LNCAP (cell line): ENCODE measurements at regions not wholly inside any gene's neighbourhood (a gene's known extent, or its start where the extent isn't known, plus 50 kb on each side); places are given as distances from the start of the nearest gene placed in this dataset.

Experiments used
- TF ChIP-seq, protein P1 (sequence below): fragments of 450-650 bp; IDR thresholded peaks from 2 replicates; pipeline ENCODE4 v1.5.1; 2017; ENCODE audit warnings: mild to moderate bottlenecking

DNA sequence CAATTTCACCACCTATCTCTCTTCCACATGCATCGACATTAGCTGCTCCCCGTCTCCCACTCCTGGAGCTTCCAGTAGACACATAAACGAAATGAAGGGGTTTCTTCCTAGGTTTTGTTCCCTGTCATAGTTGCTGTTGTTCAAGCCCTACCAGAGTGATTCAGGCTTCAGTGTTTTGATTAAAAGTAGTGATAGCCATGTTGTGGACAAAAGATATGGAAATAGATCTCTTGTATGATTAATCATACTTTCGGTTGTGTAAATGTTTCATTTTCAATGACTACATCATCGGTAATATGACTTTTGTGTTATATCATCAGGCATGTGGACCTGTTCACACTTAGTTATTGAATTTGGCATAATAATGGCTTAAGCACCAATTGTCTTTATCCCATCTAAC is 96.5 kb upstream of the KLF3 start:
- TF ChIP-seq, protein P1, sequence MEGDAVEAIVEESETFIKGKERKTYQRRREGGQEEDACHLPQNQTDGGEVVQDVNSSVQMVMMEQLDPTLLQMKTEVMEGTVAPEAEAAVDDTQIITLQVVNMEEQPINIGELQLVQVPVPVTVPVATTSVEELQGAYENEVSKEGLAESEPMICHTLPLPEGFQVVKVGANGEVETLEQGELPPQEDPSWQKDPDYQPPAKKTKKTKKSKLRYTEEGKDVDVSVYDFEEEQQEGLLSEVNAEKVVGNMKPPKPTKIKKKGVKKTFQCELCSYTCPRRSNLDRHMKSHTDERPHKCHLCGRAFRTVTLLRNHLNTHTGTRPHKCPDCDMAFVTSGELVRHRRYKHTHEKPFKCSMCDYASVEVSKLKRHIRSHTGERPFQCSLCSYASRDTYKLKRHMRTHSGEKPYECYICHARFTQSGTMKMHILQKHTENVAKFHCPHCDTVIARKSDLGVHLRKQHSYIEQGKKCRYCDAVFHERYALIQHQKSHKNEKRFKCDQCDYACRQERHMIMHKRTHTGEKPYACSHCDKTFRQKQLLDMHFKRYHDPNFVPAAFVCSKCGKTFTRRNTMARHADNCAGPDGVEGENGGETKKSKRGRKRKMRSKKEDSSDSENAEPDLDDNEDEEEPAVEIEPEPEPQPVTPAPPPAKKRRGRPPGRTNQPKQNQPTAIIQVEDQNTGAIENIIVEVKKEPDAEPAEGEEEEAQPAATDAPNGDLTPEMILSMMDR: no peak

DNA sequence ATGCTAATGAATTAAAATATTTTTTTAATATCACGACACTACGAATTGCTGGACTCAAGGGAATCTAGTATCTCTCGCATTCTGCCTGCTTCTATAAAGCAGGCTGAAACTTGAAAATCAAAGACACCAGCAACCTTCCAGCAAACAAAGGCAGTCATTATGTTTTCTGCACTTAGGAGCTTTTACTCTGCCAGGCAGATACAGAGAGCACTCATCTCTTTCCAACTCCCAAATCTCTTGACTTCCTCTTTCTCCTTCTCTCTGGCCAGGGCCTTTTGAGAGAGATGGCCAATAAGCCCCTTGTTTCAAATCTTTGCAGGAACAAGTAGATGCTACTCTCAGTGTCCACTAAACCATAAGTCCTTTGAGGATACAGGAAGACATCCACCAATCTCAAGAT is 95.2 kb upstream of the KLF3 start:
- TF ChIP-seq, protein P1: no peak

DNA sequence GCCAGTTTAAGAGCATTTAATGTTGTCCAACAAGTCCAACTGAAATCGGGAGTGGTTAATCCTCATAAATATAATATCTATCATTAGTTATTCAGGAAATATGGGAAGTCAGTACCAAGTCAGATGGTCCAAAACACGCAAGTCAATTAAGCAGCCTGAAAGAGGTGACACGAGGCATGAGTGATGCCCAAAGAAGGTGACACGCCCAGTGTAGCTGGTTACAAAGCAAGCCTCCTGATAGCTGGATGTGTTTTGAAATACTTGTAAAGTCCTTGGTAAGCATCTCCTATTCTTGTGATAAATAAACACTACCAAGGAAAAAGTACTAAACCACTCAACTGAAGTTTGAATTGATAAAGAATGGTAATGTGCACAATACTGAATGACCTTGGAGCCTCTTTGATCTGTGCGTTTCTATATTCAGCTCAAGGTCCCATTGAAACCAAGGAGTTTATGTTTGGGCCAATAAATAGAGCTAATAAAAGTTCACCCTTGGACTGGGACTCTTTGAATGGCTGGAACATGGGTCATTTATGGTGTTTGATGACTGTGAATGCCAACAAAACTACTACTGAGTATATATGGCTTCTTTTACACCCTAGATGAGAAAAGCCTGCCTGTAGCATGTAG is 93.2 kb upstream of the KLF3 start:
- TF ChIP-seq, protein P1: no peak

DNA sequence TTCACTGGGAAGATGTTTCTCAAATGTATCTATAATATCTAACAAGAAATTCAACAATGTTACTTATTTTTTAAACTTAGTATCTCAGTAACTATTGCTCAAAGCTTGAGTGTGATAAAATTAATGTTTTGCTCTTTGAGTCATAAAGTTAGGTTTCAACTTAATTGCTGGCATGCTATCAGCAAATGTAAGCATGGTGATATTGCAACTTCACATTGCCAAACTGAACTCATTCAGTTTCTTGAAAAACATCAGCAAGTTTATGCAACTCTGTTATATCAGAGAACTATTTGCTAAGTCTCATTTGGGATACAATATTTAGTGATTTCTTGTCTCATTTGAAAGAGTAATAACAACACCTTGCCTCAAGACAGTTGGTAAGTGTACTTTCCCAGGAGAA is 91.2 kb upstream of the KLF3 start:
- TF ChIP-seq, protein P1: no peak

DNA sequence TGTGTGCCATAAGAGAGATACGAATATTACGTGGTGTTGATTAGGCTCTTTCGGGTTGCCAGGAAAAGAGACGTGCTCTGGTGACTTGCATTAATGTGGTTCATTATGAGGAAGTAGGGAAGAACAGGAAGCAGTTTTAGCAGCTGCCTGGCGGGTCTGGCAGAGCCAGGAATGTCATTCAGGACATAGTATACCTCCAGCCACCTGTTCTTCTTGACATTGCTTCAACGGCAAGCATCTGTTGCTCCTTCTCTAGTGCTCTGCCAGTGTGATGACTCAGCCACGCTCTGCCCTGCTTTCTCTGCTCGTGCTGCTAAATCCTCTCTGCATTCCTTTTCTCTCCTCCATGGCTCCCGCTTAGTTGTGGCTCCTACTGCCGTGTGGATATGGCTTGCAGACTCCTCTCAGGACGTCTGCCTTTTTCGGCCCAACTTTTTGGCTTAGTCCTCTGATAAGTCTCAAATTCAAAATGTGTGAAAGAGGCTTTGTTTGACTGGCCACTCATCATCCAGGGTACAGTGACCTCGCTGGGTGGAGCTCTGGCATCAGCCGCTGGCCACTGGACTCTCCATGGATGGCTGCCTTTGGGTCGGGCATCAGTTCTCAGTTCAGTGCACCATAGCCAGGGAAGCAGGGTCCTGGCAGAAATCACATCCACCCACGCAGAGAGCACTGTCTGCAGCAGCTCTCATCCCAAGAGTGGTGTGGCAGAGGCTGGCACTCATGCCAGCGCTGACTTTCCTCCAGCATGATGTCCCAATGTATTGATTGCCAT is 89.3 kb upstream of the KLF3 start:
- TF ChIP-seq, protein P1: no peak

DNA sequence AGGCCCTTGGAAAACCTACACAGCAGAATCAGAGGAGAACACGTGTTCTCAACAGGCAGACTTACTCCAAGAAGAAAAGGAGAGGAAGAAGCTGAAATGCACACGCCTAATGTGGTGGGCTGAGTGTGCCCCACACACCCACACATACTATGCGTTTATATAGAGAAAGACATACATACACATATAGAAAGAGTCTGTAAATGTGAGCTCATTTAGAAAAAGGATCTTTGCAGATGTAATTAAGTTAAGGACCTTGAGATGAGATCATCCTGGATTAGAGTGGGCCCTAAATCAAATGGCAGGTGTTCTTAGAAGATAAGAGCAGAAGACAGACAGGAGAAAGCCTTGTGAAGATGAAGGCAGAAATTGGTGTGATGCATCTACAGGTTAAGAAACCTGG is 87.2 kb upstream of the KLF3 start:
- TF ChIP-seq, protein P1: no peak

DNA sequence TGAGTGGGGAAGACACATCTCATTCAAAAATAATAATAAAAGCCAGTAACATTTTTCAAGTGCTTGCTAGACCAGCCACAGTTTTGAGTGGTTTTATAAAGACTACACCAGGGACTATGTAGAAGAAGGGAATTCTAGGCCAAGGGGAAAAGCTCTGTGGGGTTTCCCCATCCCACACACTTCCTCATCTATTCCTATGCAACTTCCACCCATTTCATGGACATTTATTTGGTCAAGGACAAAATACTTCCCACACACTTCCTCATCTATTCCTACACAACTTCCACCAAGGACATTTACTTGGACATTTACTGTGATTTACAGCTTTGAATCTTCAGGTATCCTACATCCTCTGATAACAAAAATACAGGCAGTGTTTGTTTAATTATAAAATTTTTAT is 86.5 kb upstream of the KLF3 start:
- TF ChIP-seq, protein P1: no peak
